H1 (cell line): ENCODE measurements at regions not wholly inside any gene's neighbourhood (a gene's known extent, or its start where the extent isn't known, plus 50 kb on each side); places are given as distances from the start of the nearest gene placed in this dataset.

ENCODE experiments used
- CTCF ChIA-PET: fragments of 300-600 bp; sonication (Branson Sonifier 250); formaldehyde crosslinking; loops from one replicate; lab custom pipeline; 2021; ENCODE audit not compliant: partially characterized antibody; lab: Charles Lee
- POLR2A ChIA-PET: fragments of 300-600 bp; sonication (Branson Sonifier 250); formaldehyde crosslinking; loops from one replicate; lab custom pipeline; 2021; ENCODE audit warnings: inconsistent platforms; ENCODE audit not compliant: partially characterized antibody; lab: Charles Lee
- DNase-seq, 2 experiments: peaks; one replicate each; pipeline versions ENCODE4 v3.0.0 to v3.0.0-alpha.2; 2010 to 2022; ENCODE audit warnings: low spot score in 2 of 2, low read depth in 1 of 2, mixed read lengths in 1 of 2
- FAIRE-seq: peaks from 2 replicates; lab custom pipeline; 2011; peaks lifted over from hg19 to GRCh38; lab: Jason Lieb, UNC
- H2AFZ ChIP-seq: 2 replicates; pipeline ENCODE4 v1.8.1; 2012; ENCODE audit warnings: low read length, inconsistent platforms
- H2AK5ac ChIP-seq: 2 replicates; pipeline ENCODE4 v1.6.1; 2013; ENCODE audit warnings: low read depth, low read length
- H2BK120ac ChIP-seq: replicated peaks from 2 replicates; pipeline ENCODE3; 2013; ENCODE audit warnings: low read depth, low read length, inconsistent platforms
- H2BK12ac ChIP-seq: 2 replicates; pipeline ENCODE4 v1.6.1; 2013; ENCODE audit warnings: low read depth, low read length
- H2BK15ac ChIP-seq: 2 replicates; pipeline ENCODE4 v1.6.1; 2013; ENCODE audit warnings: low read length
- H2BK20ac ChIP-seq: 2 replicates; pipeline ENCODE4 v1.6.1; 2013; ENCODE audit warnings: low read length
- H2BK5ac ChIP-seq: 2 replicates; pipeline ENCODE4 v1.6.1; 2013; ENCODE audit warnings: low read depth, low read length
- H3K14ac ChIP-seq: 2 replicates; pipeline ENCODE4 v1.6.1; 2013; ENCODE audit warnings: inconsistent platforms; ENCODE audit not compliant: insufficient read length
- H3K18ac ChIP-seq: 2 replicates; pipeline ENCODE4 v1.6.1; 2013; ENCODE audit warnings: low read length; ENCODE audit errors: extremely low read depth
- H3K23ac ChIP-seq: 2 replicates; pipeline ENCODE4 v1.6.1; 2013; ENCODE audit warnings: inconsistent platforms; ENCODE audit not compliant: insufficient read length
- H3K23me2 ChIP-seq: 2 replicates; pipeline ENCODE4 v1.6.1; 2013; ENCODE audit warnings: low read depth, low read length
- H3K27ac ChIP-seq: 2 replicates; pipeline ENCODE4 v1.6.1; 2011; ENCODE audit warnings: low read depth, low read length, inconsistent platforms
- H3K27me3 ChIP-seq, 4 experiments: replicated peaks in 1 of 4; 1 replicate in 1 of 4; 2 replicates in 3 of 4; pipeline versions ENCODE4 v1.6.1 to v1.8.1; 2011 to 2013; ENCODE audit warnings: low read length in 3 of 4, mild to moderate bottlenecking in 3 of 4, inconsistent platforms in 2 of 4, mixed read lengths in 2 of 4, moderate library complexity in 1 of 4; ENCODE audit not compliant: control insufficient read depth in 3 of 4, insufficient read depth in 3 of 4; ENCODE audit errors: extremely low read depth in 1 of 4
- H3K36me3 ChIP-seq, 4 experiments: 2 replicates each; pipeline versions ENCODE4 v1.6.1 to v1.8.1; 2011 to 2013; ENCODE audit warnings: mild to moderate bottlenecking in 4 of 4, low read length in 3 of 4, moderate library complexity in 2 of 4, control low read depth in 1 of 4, inconsistent platforms in 1 of 4; ENCODE audit not compliant: insufficient read depth in 4 of 4, control insufficient read depth in 2 of 4
- H3K4ac ChIP-seq: replicated peaks from 2 replicates; pipeline ENCODE3; 2013; ENCODE audit warnings: low read length, low read depth, mixed read lengths, inconsistent platforms; ENCODE audit not compliant: insufficient read length
- H3K4me1 ChIP-seq, 4 experiments: replicated peaks in 1 of 4; 1 replicate in 1 of 4; 2 replicates in 3 of 4; pipeline versions ENCODE4 v1.6.1 to v1.8.1; 2011 to 2013; ENCODE audit warnings: low read length in 3 of 4, inconsistent platforms in 2 of 4, mixed read lengths in 1 of 4; ENCODE audit not compliant: insufficient read depth in 4 of 4, control insufficient read depth in 3 of 4
- H3K4me2 ChIP-seq, 2 experiments: 2 replicates each; pipeline versions ENCODE4 v1.6.1 to v1.8.1; 2011 to 2013; ENCODE audit warnings: low read depth in 2 of 2, low read length in 2 of 2, control low read depth in 1 of 2, inconsistent platforms in 1 of 2, mild to moderate bottlenecking in 1 of 2; ENCODE audit not compliant: insufficient read depth in 1 of 2
- H3K4me3 ChIP-seq, 4 experiments: fragments of 200-600, 300-600 bp in 1 of 4; sonication (generic), shearing (Covaris generic), sonication (Bioruptor Twin) in 1 of 4; 2 replicates each; pipeline versions ENCODE4 v1.5.1 to v1.8.1; 2011 to 2016; ENCODE audit warnings: low read length in 4 of 4, low read depth in 3 of 4, control low read depth in 2 of 4, inconsistent platforms in 2 of 4, mild to moderate bottlenecking in 2 of 4, mixed read lengths in 1 of 4, moderate library complexity in 1 of 4; ENCODE audit not compliant: insufficient read depth in 2 of 4; ENCODE audit errors: extremely low read depth in 1 of 4
- H3K56ac ChIP-seq: replicated peaks from 2 replicates; pipeline ENCODE3; 2013; ENCODE audit warnings: low read depth, mild to moderate bottlenecking, mixed read lengths, low read length, inconsistent platforms; ENCODE audit not compliant: insufficient read length
- H3K79me1 ChIP-seq: 2 replicates; pipeline ENCODE4 v1.6.1; 2013; ENCODE audit warnings: low read depth, low read length, control low read depth
- H3K79me2 ChIP-seq, 2 experiments: 2 replicates each; pipeline versions ENCODE4 v1.6.1 to v1.8.1; 2012 to 2013; ENCODE audit warnings: low read length in 2 of 2, mild to moderate bottlenecking in 2 of 2, inconsistent platforms in 1 of 2; ENCODE audit not compliant: insufficient read depth in 2 of 2, control insufficient read depth in 1 of 2
- H3K9ac ChIP-seq, 4 experiments: replicated peaks in 1 of 4; 1 replicate in 1 of 4; 2 replicates in 3 of 4; pipeline versions ENCODE4 v1.6.1 to v1.8.1; 2011 to 2013; ENCODE audit warnings: low read depth in 3 of 4, low read length in 3 of 4, control low read depth in 2 of 4, mild to moderate bottlenecking in 2 of 4, moderate library complexity in 2 of 4, inconsistent platforms in 1 of 4; ENCODE audit errors: extremely low read depth in 1 of 4
- H3K9me3 ChIP-seq, 2 experiments: 2 replicates each; pipeline versions ENCODE4 v1.6.1 to v1.8.1; 2012 to 2013; ENCODE audit warnings: mild to moderate bottlenecking in 2 of 2, moderate library complexity in 2 of 2, control low read depth in 1 of 2, inconsistent platforms in 1 of 2, low read depth in 1 of 2, low read length in 1 of 2, mixed read lengths in 1 of 2; ENCODE audit not compliant: insufficient read depth in 2 of 2
- H4K20me1 ChIP-seq, 2 experiments: replicated peaks in 1 of 2; 2 replicates each; pipeline versions ENCODE3 to v1.8.1; 2011 to 2013; ENCODE audit warnings: inconsistent platforms in 2 of 2, low read length in 2 of 2, mild to moderate bottlenecking in 1 of 2; ENCODE audit not compliant: insufficient read depth in 2 of 2, control insufficient read depth in 1 of 2
- H4K5ac ChIP-seq: 2 replicates; pipeline ENCODE4 v1.6.1; 2013; ENCODE audit warnings: low read length, low read depth, mixed read lengths, inconsistent platforms; ENCODE audit not compliant: insufficient read length
- H4K8ac ChIP-seq: 2 replicates; pipeline ENCODE4 v1.8.0; 2013; ENCODE audit warnings: mild to moderate bottlenecking, moderate library complexity, low read length, inconsistent platforms; ENCODE audit not compliant: insufficient read depth; ENCODE audit errors: extremely low read depth
- H4K91ac ChIP-seq: replicated peaks from 2 replicates; pipeline ENCODE3; 2013; ENCODE audit warnings: low read length, mixed read lengths, inconsistent platforms; ENCODE audit not compliant: insufficient read length
- CBX8 ChIP-seq: fragments of 300-800, 300-1000 bp; sonication (generic); IDR thresholded peaks from 2 replicates; pipeline ENCODE4 v1.7.1; 2016; ENCODE audit warnings: low read depth, low read length, borderline replicate concordance
- KDM1A ChIP-seq: fragments of 200-600, 300-600 bp; sonication (generic); IDR thresholded peaks from 2 replicates; pipeline ENCODE4 v1.7.1; 2016; ENCODE audit warnings: mild to moderate bottlenecking, low read length, borderline replicate concordance
- NRF1 ChIP-seq: IDR thresholded peaks from 2 replicates; pipeline ENCODE4 v1.6.1; 2011; ENCODE audit warnings: mild to moderate bottlenecking, low read depth, low read length, improper control_type of control experiment
- POLR2AphosphoS5 ChIP-seq: IDR thresholded peaks from 2 replicates; pipeline ENCODE4 v1.6.1; 2011; ENCODE audit warnings: low read depth, low read length
- POU5F1 ChIP-seq: IDR thresholded peaks from 2 replicates; pipeline ENCODE4 v1.6.1; 2011; ENCODE audit warnings: low read depth, mild to moderate bottlenecking, low read length, moderate library complexity
- RBBP5 ChIP-seq: IDR thresholded peaks from 2 replicates; pipeline ENCODE4 v1.7.1; 2012; ENCODE audit warnings: low read depth, mild to moderate bottlenecking, inconsistent platforms, low read length, moderate library complexity, borderline replicate concordance
- SP1 ChIP-seq: IDR thresholded peaks from 2 replicates; pipeline ENCODE4 v1.6.1; 2011; ENCODE audit warnings: low read depth, low read length
- SP2 ChIP-seq: IDR thresholded peaks from 2 replicates; pipeline ENCODE4 v1.6.1; 2012; ENCODE audit warnings: mild to moderate bottlenecking, low read length, inconsistent platforms
- SUZ12 ChIP-seq: fragments of 200-600 bp; sonication (generic); IDR thresholded peaks from 2 replicates; pipeline ENCODE4 v1.6.1; 2012; ENCODE audit warnings: mild to moderate bottlenecking, inconsistent platforms, low read length, moderate library complexity, mixed read lengths
- TAF1 ChIP-seq: IDR thresholded peaks from 2 replicates; pipeline ENCODE4 v1.6.1; 2011; ENCODE audit warnings: mild to moderate bottlenecking, low read depth, low read length
- TF ChIP-seq, protein P1 (sequence below): IDR thresholded peaks from 2 replicates; pipeline ENCODE4 v1.6.1; 2012; ENCODE audit warnings: inconsistent platforms
- TF ChIP-seq, protein P2 (sequence below): IDR thresholded peaks from 2 replicates; pipeline ENCODE4 v1.6.1; 2012; ENCODE audit warnings: inconsistent platforms

DNA sequence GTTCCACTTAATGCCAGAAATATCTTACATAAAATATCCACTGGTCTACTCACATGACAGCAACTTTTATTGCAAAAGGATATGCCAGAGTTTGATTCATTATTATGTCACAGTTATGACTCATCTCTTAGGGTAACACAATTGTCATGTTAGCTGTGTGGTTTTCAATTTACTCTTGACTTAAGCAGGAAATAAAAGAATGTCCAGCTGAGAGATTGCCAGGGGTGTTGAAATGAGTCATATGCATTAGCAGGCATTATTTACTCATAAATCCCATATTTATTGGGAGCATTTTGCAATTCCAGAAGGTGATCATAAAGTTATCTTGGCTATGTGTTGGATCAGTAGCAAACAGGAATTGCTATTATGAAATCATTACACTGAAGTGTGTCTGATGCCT is 1164.6 kb upstream of the CDH18 start:
- Histone ChIP-seq H3K4me3 (no peak overlapping the region), H3K27me3 (no peaks in the 10 kb centered on the region), H2BK15ac (no peak overlapping the region), H3K18ac (no peak overlapping the region), H3K27ac (no peak overlapping the region), H2BK5ac (no peak overlapping the region), H3K9me3 (no peaks in the 10 kb centered on the region), H3K4ac (no peak overlapping the region), H2AK5ac (no peak overlapping the region), H4K20me1 (no peaks in the 10 kb centered on the region), H3K79me2 (no peaks in the 10 kb centered on the region), H3K56ac (no peak overlapping the region)
- TF ChIP-seq, protein P1, sequence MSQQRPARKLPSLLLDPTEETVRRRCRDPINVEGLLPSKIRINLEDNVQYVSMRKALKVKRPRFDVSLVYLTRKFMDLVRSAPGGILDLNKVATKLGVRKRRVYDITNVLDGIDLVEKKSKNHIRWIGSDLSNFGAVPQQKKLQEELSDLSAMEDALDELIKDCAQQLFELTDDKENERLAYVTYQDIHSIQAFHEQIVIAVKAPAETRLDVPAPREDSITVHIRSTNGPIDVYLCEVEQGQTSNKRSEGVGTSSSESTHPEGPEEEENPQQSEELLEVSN = no peak
- TF ChIP-seq NRF1 = no peak
- TF ChIP-seq POLR2AphosphoS5 = no peak
- TF ChIP-seq TAF1 = no peak
- TF ChIP-seq KDM1A = no peak
- TF ChIP-seq SP1 = no peak
- no peak for TF ChIP-seq RBBP5
- no peak for TF ChIP-seq POU5F1
- no peak for TF ChIP-seq SUZ12
- no peak for TF ChIP-seq SP2
- TF ChIP-seq CBX8 = no peak
- TF ChIP-seq, protein P2, sequence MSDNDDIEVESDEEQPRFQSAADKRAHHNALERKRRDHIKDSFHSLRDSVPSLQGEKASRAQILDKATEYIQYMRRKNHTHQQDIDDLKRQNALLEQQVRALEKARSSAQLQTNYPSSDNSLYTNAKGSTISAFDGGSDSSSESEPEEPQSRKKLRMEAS = no peak
- TF ChIP-seq, all 59 proteins: peak for 0
- Histone ChIP-seq H4K5ac (no peak overlapping the region), H2BK120ac (no peak overlapping the region), H4K91ac (no peak overlapping the region), H3K79me1 (no peaks in the 10 kb centered on the region), H3K4me2 (no peak overlapping the region), H3K9ac (no peak overlapping the region), H2AFZ (no peak overlapping the region), H4K8ac (no peak overlapping the region), H3K36me3 (no peaks in the 10 kb centered on the region), H3K14ac (no peak overlapping the region), H3K4me1 (no peaks in the 10 kb centered on the region), H2BK20ac (no peak overlapping the region), H3K23ac (no peak overlapping the region), H3K23me2 (no peaks in the 10 kb centered on the region), H2BK12ac (no peak overlapping the region)
- no peak for FAIRE-seq
- ChIA-PET CTCF (no interaction called here), POLR2A (no interaction called here)
- no peak for DNase-seq
